PC-3 (cell line): ENCODE measurements at regions not wholly inside any gene's neighbourhood (a gene's known extent, or its start where the extent isn't known, plus 50 kb on each side); places are given as distances from the start of the nearest gene placed in this dataset.

Experiments used
- ATAC-seq: fragments of 200-7000 bp; cut with Tn5 transposase; 2 replicates; pipeline ENCODE4 v1.9.1; 2020; ENCODE audit warnings: mild to moderate bottlenecking, moderate library complexity
- BruUV-seq: library from RNA; stranded (reverse); fragments of 400-500 nt; replicated peaks from 2 replicates; lab custom pipeline; 2021; lab: Mats Ljungman, UMichigan
- CTCF ChIA-PET: fragments of 300-600 bp; sonication (Branson Sonifier 250); formaldehyde crosslinking; loops from one replicate; lab custom pipeline; 2022; ENCODE audit warnings: antibody characterized with exemption; lab: Charles Lee
- POLR2A ChIA-PET: fragments of 300-600 bp; sonication (Branson Sonifier 250); formaldehyde crosslinking; loops from one replicate; lab custom pipeline; 2022; ENCODE audit warnings: antibody characterized with exemption; ENCODE audit not compliant: unreplicated experiment; lab: Charles Lee
- DNase-seq: peaks from one replicate; pipeline ENCODE4 v3.0.0-alpha.2; 2015
- H2AFZ ChIP-seq: fragments of 300-600 bp; sonication (generic); 2 replicates; pipeline ENCODE4 v1.6.0; 2016; ENCODE audit warnings: antibody characterized with exemption, low read length
- H3F3A ChIP-seq: fragments of 300-600 bp; sonication (generic); one replicate; pipeline ENCODE4 v1.6.0; 2017; ENCODE audit warnings: antibody characterized with exemption, low read length, control low read depth, mild to moderate bottlenecking; ENCODE audit not compliant: unreplicated experiment
- H3K27ac ChIP-seq: fragments of 300-600 bp; sonication (generic); 2 replicates; pipeline ENCODE4 v1.5.1; 2016; ENCODE audit warnings: mild to moderate bottlenecking, low read length
- H3K27me3 ChIP-seq: fragments of 300-600 bp; sonication (generic); 2 replicates; pipeline ENCODE4 v1.6.1; 2016; ENCODE audit warnings: low read length, mixed read lengths
- H3K36me3 ChIP-seq: fragments of 300-600 bp; sonication (generic); 2 replicates; pipeline ENCODE4 v1.6.1; 2016; ENCODE audit warnings: low read depth, mixed run types, low read length, mixed read lengths
- H3K4me1 ChIP-seq: fragments of 300-600 bp; sonication (generic); 2 replicates; pipeline ENCODE4 v1.5.1; 2016; ENCODE audit warnings: low read length; ENCODE audit not compliant: insufficient read depth
- H3K4me2 ChIP-seq: fragments of 300-600 bp; sonication (generic); 2 replicates; pipeline ENCODE4 v1.6.0; 2016; ENCODE audit warnings: low read length
- H3K4me3 ChIP-seq: fragments of 300-600 bp; sonication (generic); 2 replicates; pipeline ENCODE4 v1.5.1; 2016; ENCODE audit warnings: mild to moderate bottlenecking, low read length, mixed read lengths
- H3K79me2 ChIP-seq: fragments of 300-600 bp; sonication (generic); 2 replicates; pipeline ENCODE4 v1.6.1; 2017; ENCODE audit warnings: low read length, mixed read lengths
- H3K9ac ChIP-seq: fragments of 300-600 bp; sonication (generic); 2 replicates; pipeline ENCODE4 v1.6.0; 2016; ENCODE audit warnings: mild to moderate bottlenecking, low read length
- H3K9me2 ChIP-seq: fragments of 300-600 bp; sonication (generic); replicated peaks from 2 replicates; pipeline ENCODE4 v1.6.1; 2016; ENCODE audit warnings: mixed run types, low read length, mixed read lengths
- H3K9me3 ChIP-seq: fragments of 300-600 bp; sonication (generic); 2 replicates; pipeline ENCODE4 v1.6.1; 2016; ENCODE audit warnings: low read length, mixed read lengths
- H4K20me1 ChIP-seq: fragments of 300-600 bp; sonication (generic); 2 replicates; pipeline ENCODE4 v1.6.1; 2016; ENCODE audit warnings: low read length, mixed read lengths
- EZH2 ChIP-seq: fragments of 300-600 bp; sonication (generic); IDR thresholded peaks from one replicate; pipeline ENCODE4 v1.6.1; 2017; ENCODE audit warnings: antibody characterized with exemption, mild to moderate bottlenecking, low read length; ENCODE audit not compliant: unreplicated experiment
- EZH2phosphoT487 ChIP-seq: fragments of 300-600 bp; sonication (generic); IDR thresholded peaks from 2 replicates; pipeline ENCODE4 v1.6.1; 2018; ENCODE audit warnings: mild to moderate bottlenecking, antibody characterized with exemption, low read length, borderline replicate concordance
- intact Hi-C: fragments of 100-400 bp; cut with micrococcal nuclease; formaldehyde crosslinking; loops from 2 replicates; pipeline ENCODE4 v1.9.0; 2023
- TF ChIP-seq, protein P1 (sequence below): fragments of 300-600 bp; sonication (generic); conservative IDR thresholded peaks from 2 replicates; pipeline ENCODE4 v1.5.1; 2017; ENCODE audit warnings: antibody characterized with exemption, low read depth, mild to moderate bottlenecking, low read length

DNA sequence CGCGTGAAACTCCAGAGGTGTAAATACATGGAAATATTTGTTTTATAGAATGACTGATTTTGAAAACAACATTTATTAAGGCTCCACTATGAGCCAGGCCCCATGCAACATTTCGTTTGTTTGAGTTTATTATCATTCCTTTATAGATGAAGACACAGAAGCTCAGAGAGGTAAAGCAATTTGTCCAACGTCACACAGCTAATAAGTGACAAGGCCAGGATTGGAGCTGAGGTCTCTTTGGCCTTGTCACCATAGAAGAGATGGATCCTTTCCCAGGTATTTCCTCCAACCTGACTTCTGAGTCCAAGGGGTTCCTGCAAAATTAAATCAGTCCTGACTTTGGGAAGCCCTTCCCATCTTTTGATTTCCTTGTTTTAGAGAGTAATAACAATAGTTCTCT lies 98.0 kb downstream of the SYF2 start:
- BruUV-seq = no TSS peak
- ChIA-PET CTCF (no interaction called here), POLR2A (no interaction called here)
- Histone ChIP-seq H3K4me2 (no peak overlapping the region), H3K9ac (no peak overlapping the region), H3K27ac (no peak overlapping the region), H3K9me3 (no peaks in the 10 kb centered on the region), H3K4me1 (no peaks in the 10 kb centered on the region), H2AFZ (no peak overlapping the region), H3F3A (no peaks in the 10 kb centered on the region), H3K36me3 (no peaks in the 10 kb centered on the region), H3K79me2 (no peaks in the 10 kb centered on the region), H3K4me3 (no peak overlapping the region), H3K9me2 (no peaks in the 10 kb centered on the region), H4K20me1 (no peaks in the 10 kb centered on the region), H3K27me3 (peaks cover 34% of the 10 kb centered on the region)
- TF ChIP-seq EZH2phosphoT487 (no peak), EZH2 (no peak)
- TF ChIP-seq, protein P1, sequence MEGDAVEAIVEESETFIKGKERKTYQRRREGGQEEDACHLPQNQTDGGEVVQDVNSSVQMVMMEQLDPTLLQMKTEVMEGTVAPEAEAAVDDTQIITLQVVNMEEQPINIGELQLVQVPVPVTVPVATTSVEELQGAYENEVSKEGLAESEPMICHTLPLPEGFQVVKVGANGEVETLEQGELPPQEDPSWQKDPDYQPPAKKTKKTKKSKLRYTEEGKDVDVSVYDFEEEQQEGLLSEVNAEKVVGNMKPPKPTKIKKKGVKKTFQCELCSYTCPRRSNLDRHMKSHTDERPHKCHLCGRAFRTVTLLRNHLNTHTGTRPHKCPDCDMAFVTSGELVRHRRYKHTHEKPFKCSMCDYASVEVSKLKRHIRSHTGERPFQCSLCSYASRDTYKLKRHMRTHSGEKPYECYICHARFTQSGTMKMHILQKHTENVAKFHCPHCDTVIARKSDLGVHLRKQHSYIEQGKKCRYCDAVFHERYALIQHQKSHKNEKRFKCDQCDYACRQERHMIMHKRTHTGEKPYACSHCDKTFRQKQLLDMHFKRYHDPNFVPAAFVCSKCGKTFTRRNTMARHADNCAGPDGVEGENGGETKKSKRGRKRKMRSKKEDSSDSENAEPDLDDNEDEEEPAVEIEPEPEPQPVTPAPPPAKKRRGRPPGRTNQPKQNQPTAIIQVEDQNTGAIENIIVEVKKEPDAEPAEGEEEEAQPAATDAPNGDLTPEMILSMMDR = no peak
- DNase-seq = no peak
- ATAC-seq = no peak
- intact Hi-C loops = no loop called here

DNA sequence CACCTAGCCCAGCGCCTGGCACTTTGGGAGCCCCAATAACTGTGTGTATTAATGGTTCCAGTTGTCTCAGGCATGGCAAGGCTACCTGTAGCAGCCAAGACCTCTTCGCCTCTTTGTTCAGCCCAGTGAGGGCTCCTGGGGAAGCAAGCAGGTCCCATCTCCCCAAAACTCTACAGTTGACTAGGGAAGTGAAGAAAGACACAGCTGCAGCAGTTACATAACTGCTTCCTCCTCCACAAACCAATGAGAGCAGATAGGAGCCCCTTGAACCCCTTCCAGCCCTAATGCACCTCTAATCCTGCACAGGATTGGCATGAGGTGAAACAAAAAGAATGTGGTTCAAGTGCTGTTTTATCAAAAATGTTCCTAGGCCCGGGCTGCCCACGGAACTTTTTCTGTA lies 100.5 kb downstream of the SYF2 start:
- POLR2A ChIA-PET = no interaction called here
- CTCF ChIA-PET = no interaction called here
- intact Hi-C loops = no loop called here

DNA sequence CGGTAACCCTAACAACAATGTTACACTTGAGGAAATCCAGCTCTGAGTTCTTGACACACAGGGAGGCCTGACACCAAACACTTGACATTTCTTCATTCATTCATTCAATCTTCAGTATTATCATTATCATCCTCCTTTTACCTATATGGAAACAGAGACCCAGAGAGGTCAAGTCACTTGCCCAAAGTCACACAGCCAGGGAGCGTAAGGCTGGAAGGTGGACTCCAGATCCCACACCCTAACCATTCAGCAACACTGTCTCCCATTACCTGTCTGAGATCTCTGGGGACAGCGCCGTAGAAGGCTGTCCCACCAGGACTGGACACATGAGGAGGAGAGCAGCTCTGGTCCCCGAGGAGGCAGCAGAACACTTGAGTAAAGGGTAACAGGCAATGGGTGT lies 101.4 kb downstream of the SYF2 start:
- Histone ChIP-seq H3K9me3 (no peaks in the 10 kb centered on the region), H4K20me1 (no peaks in the 10 kb centered on the region), H3K27me3 (peaks cover 7% of the 10 kb centered on the region; the same call in 1 of the 2 replicates), H3K9me2 (no peaks in the 10 kb centered on the region), H3K4me2 (no peak overlapping the region), H3K27ac (no peak overlapping the region), H3K36me3 (no peaks in the 10 kb centered on the region), H3K4me3 (no peak overlapping the region), H3K9ac (no peak overlapping the region), H2AFZ (no peak overlapping the region), H3K4me1 (no peaks in the 10 kb centered on the region), H3F3A (no peaks in the 10 kb centered on the region), H3K79me2 (no peaks in the 10 kb centered on the region)
- no peak for ATAC-seq
- intact Hi-C loops = no loop called here
- TF ChIP-seq EZH2 = no peak
- DNase-seq = no peak
- ChIA-PET POLR2A (no interaction called here), CTCF (no interaction called here)
- BruUV-seq = no TSS peak

More for the DNA sequence above, 100.5 kb downstream of the SYF2 start:
- ATAC-seq = no peak
- H3K79me2 ChIP-seq = no peaks in the 10 kb centered on the region
- no peak overlapping the region for H3K27ac ChIP-seq
- no peaks in the 10 kb centered on the region for H4K20me1 ChIP-seq
- no peak overlapping the region for H3K9ac ChIP-seq
- no peaks in the 10 kb centered on the region for H3K4me1 ChIP-seq
- H3K4me3 ChIP-seq = no peak overlapping the region
- H3K9me2 ChIP-seq = no peaks in the 10 kb centered on the region
- no peak overlapping the region for H2AFZ ChIP-seq
- no peak for DNase-seq
- no peaks in the 10 kb centered on the region for H3F3A ChIP-seq
- TF ChIP-seq EZH2phosphoT487 (no peak), EZH2 (no peak)
- TF ChIP-seq, protein P1 = no peak
- H3K9me3 ChIP-seq = no peaks in the 10 kb centered on the region
- H3K4me2 ChIP-seq = no peak overlapping the region
- no TSS peak for BruUV-seq
- H3K27me3 ChIP-seq = peaks cover 9% of the 10 kb centered on the region
- no peaks in the 10 kb centered on the region for H3K36me3 ChIP-seq
